A673 (cell line): ENCODE measurements at regions not wholly inside any gene's neighbourhood (a gene's known extent, or its start where the extent isn't known, plus 50 kb on each side); places are given as distances from the start of the nearest gene placed in this dataset.

Experiments used
- BruUV-seq: library from RNA; stranded (reverse); fragments of 400-500 nt; replicated peaks from 2 replicates; lab custom pipeline; 2021; lab: Mats Ljungman, UMichigan
- CTCF ChIA-PET: fragments of 300-600 bp; sonication (Branson Sonifier 250); formaldehyde crosslinking; loops from one replicate; lab custom pipeline; 2022; ENCODE audit warnings: antibody characterized with exemption; lab: Charles Lee
- POLR2A ChIA-PET: fragments of 300-600 bp; sonication (Branson Sonifier 250); formaldehyde crosslinking; loops from one replicate; lab custom pipeline; 2022; ENCODE audit warnings: antibody characterized with exemption; ENCODE audit not compliant: low non-redundant PET; lab: Charles Lee
- DNase-seq: peaks from one replicate; pipeline ENCODE4 v3.0.0-alpha.2; 2015; ENCODE audit warnings: low spot score
- H3K27ac ChIP-seq: fragments of 200-600 bp; sonication (generic); 2 replicates; pipeline ENCODE4 v1.5.1; 2016; ENCODE audit warnings: mixed run types, low read depth, mild to moderate bottlenecking, mixed read lengths, antibody characterized with exemption, low read length; ENCODE audit not compliant: poor library complexity, severe bottlenecking
- H3K27me3 ChIP-seq: fragments of 200-600 bp; sonication (generic); replicated peaks from 2 replicates; pipeline ENCODE4 v1.6.1; 2017; ENCODE audit warnings: mixed run types, low read depth, mild to moderate bottlenecking, mixed read lengths, antibody characterized with exemption, low read length; ENCODE audit not compliant: insufficient read depth, poor library complexity
- H3K36me3 ChIP-seq: fragments of 200-600 bp; sonication (generic); 2 replicates; pipeline ENCODE4 v1.6.1; 2016; ENCODE audit warnings: mixed run types, mild to moderate bottlenecking, mixed read lengths, antibody characterized with exemption, low read length; ENCODE audit not compliant: insufficient read depth, poor library complexity, severe bottlenecking
- H3K4me1 ChIP-seq: fragments of 200-600 bp; sonication (generic); 2 replicates; pipeline ENCODE4 v1.6.1; 2017; ENCODE audit warnings: mixed run types, mild to moderate bottlenecking, mixed read lengths, antibody characterized with exemption, low read length; ENCODE audit not compliant: insufficient read depth, poor library complexity, severe bottlenecking
- H3K4me3 ChIP-seq: fragments of 200-600 bp; sonication (generic); 2 replicates; pipeline ENCODE4 v1.5.1; 2016; ENCODE audit warnings: low read depth, mixed run types, mild to moderate bottlenecking, mixed read lengths, low read length; ENCODE audit not compliant: poor library complexity, severe bottlenecking
- H3K9me3 ChIP-seq: fragments of 200-600 bp; sonication (generic); 2 replicates; pipeline ENCODE4 v1.6.1; 2016; ENCODE audit warnings: mixed run types, low read depth, mild to moderate bottlenecking, mixed read lengths, antibody characterized with exemption, low read length; ENCODE audit not compliant: poor library complexity, severe bottlenecking
- EZH2 ChIP-seq: fragments of 200-600 bp; sonication (generic); IDR thresholded peaks from 2 replicates; pipeline ENCODE4 v1.6.1; 2017; ENCODE audit warnings: borderline replicate concordance, low read depth, mild to moderate bottlenecking, mixed read lengths, antibody characterized with exemption, low read length; ENCODE audit not compliant: poor library complexity, severe bottlenecking
- intact Hi-C: fragments of 100-400 bp; cut with micrococcal nuclease; formaldehyde crosslinking; loops from one replicate; pipeline ENCODE4 v1.10.0; 2022; ENCODE audit not compliant: unreplicated experiment
- TF ChIP-seq, protein P1 (sequence below): fragments of 300-800, 200-600 bp; sonication (generic); conservative IDR thresholded peaks from 2 replicates; pipeline ENCODE4 v1.5.1; 2017; ENCODE audit warnings: low read depth, mild to moderate bottlenecking, antibody characterized with exemption, low read length, moderate library complexity, mixed read lengths

DNA sequence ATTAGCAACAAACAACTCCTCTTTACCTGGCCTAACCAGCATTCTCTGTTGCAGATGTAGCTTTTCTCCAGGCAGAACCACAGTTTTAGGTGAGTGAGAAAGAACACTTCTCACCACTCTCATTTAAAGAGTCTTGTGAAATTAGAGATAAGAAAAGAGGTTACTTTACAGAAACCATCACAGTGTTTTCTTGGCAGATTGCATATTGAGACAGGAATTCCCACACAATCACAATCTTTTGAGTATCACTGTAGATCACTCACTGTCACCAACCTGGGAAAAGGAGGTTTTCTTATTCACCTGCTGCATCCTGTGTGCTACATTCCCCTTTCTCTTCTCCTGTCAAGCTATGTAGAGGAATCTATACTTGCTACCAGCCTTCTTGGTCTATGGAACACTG, 574.6 kb downstream of the SLC4A3 start:
- POLR2A ChIA-PET: no interaction called here
- H3K27me3 ChIP-seq: no peaks in the 10 kb centered on the region
- no peaks in the 10 kb centered on the region for H3K36me3 ChIP-seq
- H3K4me3 ChIP-seq: no peak overlapping the region
- DNase-seq: no peak
- no peaks in the 10 kb centered on the region for H3K9me3 ChIP-seq
- intact Hi-C loops: no loop called here
- BruUV-seq: no TSS peak
- TF ChIP-seq, protein P1, sequence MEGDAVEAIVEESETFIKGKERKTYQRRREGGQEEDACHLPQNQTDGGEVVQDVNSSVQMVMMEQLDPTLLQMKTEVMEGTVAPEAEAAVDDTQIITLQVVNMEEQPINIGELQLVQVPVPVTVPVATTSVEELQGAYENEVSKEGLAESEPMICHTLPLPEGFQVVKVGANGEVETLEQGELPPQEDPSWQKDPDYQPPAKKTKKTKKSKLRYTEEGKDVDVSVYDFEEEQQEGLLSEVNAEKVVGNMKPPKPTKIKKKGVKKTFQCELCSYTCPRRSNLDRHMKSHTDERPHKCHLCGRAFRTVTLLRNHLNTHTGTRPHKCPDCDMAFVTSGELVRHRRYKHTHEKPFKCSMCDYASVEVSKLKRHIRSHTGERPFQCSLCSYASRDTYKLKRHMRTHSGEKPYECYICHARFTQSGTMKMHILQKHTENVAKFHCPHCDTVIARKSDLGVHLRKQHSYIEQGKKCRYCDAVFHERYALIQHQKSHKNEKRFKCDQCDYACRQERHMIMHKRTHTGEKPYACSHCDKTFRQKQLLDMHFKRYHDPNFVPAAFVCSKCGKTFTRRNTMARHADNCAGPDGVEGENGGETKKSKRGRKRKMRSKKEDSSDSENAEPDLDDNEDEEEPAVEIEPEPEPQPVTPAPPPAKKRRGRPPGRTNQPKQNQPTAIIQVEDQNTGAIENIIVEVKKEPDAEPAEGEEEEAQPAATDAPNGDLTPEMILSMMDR: no peak
- no peak for TF ChIP-seq EZH2
- CTCF ChIA-PET: no interaction called here
- H3K27ac ChIP-seq: no peak overlapping the region
- peaks cover 16% of the 10 kb centered on the region for H3K4me1 ChIP-seq

DNA sequence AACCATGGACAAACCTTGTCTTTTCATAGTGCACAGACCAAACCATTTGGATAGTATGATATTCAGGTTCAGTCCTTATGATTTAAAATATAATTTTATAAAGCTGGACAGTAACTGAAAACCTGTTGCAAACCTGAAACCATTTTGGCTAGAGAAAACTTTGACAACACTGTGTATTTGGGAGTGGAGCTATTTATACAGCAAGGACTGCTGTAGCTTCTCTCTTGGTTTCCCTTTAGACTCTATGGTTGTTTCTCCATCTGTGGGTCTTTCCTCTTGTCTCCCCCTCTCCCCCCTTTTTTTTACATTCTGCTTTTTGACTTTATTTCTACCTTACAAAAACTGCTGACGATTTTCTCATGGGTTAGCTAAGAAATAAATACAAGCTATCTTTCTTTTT, 581.7 kb downstream of the SLC4A3 start:
- H3K27me3 ChIP-seq: no peaks in the 10 kb centered on the region
- intact Hi-C loops: no loop called here
- H3K36me3 ChIP-seq: no peaks in the 10 kb centered on the region
- H3K9me3 ChIP-seq: no peaks in the 10 kb centered on the region
- TF ChIP-seq, protein P1: no peak
- TF ChIP-seq EZH2: no peak
- H3K4me1 ChIP-seq: peaks cover 33% of the 10 kb centered on the region
- ChIA-PET CTCF (interaction anchor here (1.3 kb wide), 1 partner anchor 212 kb away, joined by 3 read pairs; no protein-coding TSS in a partner anchor), POLR2A (no interaction called here)
- no peak for DNase-seq
- H3K27ac ChIP-seq: no peak overlapping the region
- no peak overlapping the region for H3K4me3 ChIP-seq
- BruUV-seq: no TSS peak

DNA sequence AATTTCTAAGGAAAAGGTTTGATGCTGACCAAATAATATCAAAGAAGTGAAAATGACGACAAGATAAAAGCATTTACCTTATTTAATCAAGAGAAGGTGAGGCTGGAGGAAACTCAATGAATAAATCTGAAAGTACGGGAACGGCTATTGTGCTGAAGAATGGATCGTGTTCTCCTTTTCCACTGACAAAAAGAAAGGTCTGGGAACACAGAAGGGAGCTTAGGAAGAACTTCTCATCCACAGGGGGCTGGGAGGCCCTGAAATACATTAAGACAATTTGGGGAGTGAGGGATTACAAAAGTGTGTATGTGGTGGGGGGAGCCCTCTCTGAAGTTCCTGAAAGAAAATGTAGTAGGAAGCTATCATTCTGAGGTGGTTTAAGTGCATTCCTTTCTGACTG, 582.3 kb downstream of the SLC4A3 start:
- BruUV-seq: no TSS peak
- POLR2A ChIA-PET: no interaction called here
- intact Hi-C loops: no loop called here
- no peak for DNase-seq
- TF ChIP-seq, protein P1: no peak
- no peak for TF ChIP-seq EZH2
- no peak overlapping the region for H3K4me3 ChIP-seq
- no peak overlapping the region for H3K27ac ChIP-seq
- peaks cover 33% of the 10 kb centered on the region for H3K4me1 ChIP-seq
- H3K27me3 ChIP-seq: no peaks in the 10 kb centered on the region
- CTCF ChIA-PET: no interaction called here
- no peaks in the 10 kb centered on the region for H3K36me3 ChIP-seq
- H3K9me3 ChIP-seq: no peaks in the 10 kb centered on the region
